GM18870 (cell line): ENCODE measurements at regions not wholly inside any gene's neighbourhood (a gene's known extent, or its start where the extent isn't known, plus 50 kb on each side); places are given as distances from the start of the nearest gene placed in this dataset.

Source experiments
- ATAC-seq: cut with Tn5 transposase; IDR thresholded peaks from one replicate; pipeline ENCODE4 v1.9.1; 2021; ENCODE audit warnings: moderate library complexity; ENCODE audit not compliant: unreplicated experiment

DNA sequence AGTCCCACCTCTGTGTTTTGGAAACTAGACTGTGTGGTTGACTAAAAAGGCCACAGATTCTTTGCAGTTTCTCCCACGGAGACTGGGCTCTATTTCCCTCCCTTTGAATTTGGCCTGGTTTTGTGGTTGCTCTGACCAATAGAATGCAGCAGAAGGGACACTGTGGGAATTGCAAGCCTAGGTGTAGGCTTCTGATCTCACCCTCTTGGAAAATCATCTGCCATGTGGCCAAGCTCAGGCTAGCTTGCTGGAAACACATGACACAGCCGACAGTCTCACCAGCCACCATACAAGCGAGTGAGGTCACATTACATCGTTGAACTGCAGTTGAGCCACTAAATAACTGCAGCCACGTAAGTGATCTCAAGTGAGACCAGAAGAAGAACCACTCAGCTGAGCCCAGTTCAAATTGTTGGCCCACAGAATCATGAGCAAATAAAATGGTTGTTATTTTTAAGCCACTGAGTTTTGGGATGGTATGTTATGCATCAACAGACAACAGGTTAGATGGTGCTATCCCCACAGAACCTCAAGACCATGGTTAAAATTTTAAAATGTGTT lies 319.1 kb upstream of the MEX3C start:
- ATAC-seq, result no peak

DNA sequence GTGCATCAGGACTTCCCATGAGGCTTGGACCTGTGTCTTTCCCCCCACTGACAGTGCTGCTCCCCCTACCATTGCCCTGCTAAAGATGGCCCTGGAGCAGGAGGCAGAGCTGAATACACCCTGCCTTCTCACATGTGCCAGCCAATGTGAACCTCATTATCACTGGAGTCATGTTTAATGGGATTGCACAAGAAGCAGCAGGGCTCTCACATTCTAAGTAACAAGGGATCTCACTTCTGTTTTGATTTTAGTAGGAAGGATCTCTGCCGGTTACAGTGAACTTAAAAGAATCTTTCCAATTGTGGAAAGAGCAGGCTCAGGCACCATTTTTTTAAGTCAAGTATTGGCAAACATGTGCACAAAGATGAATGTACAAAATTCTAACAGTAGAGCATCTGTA lies 322.1 kb upstream of the MEX3C start:
- ATAC-seq, result no peak

GRCh38 chr18:51520676-51521180 lies 323.2 kb upstream of the MEX3C start:
- no peak for ATAC-seq

GRCh38 chr18:51522338-51522737 lies 324.9 kb upstream of the MEX3C start:
- no peak for ATAC-seq

DNA sequence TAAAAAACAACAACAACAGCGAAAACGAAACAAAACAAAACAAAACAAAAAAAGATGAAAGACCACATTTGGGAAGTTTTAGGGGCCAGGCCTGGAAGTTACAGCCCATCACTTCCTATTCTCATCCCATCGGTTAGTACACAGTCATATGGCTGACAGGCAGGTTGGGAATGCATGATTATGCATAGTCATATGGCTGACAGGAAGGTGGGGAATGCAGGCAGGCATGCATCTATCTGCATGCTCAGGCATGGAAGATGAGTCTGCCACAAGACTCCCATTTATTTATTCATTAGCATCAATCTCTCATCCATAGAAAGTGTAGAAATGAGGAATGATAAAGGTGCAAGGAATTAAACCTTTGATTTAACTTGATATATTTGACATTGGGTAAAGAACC lies 325.3 kb upstream of the MEX3C start:
- no peak for ATAC-seq

GRCh38 chr18:51523671-51524070 lies 326.2 kb upstream of the MEX3C start:
- no peak for ATAC-seq

GRCh38 chr18:51525453-51526225 lies 328.2 kb upstream of the MEX3C start:
- ATAC-seq, result no peak

- no peak for ATAC-seq
Measured at GRCh38 chr18:51527826-51528225, 330.3 kb upstream of the MEX3C start.

DNA sequence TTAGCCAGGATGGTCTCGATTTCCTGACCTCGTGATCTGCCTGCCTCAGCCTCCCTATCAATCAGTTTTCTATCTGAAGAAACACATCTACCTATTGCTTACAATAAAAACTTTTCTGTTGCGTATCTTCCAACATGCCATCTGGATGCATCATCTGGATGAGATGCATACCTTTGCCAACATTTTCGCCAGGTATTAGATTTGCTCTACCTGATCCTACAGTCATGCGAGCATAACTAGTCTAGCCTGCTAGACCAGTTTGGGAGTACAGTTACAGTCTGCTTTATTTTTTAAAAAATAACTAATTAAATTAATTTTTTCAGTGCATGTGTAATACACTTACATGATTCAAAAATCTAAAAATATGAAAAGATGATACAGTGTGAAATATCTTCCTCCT lies 334.0 kb upstream of the MEX3C start:
- ATAC-seq, result no peak

DNA sequence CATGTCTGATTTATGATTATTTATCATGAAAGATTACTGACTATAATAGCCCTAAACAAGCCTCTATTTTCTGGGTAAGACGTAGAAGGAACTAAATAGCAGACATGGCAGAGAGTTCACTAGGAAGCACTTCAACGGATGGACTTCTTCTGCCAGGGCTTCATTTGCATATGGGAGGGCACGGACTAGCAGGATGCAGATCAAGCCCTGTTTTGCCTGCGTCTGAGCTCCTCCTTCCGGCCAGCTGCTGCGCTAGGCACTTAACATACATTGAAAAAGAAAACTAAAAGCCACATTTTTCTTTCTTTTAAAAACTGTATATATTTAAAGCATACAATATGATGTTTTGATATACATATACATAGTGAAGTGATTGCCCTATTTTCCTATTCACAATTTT lies 340.0 kb upstream of the MEX3C start:
- peak; percentile 57 for ATAC-seq

- ATAC-seq, result no peak
Measured at GRCh38 chr18:51540562-51540961, 343.1 kb upstream of the MEX3C start.

DNA sequence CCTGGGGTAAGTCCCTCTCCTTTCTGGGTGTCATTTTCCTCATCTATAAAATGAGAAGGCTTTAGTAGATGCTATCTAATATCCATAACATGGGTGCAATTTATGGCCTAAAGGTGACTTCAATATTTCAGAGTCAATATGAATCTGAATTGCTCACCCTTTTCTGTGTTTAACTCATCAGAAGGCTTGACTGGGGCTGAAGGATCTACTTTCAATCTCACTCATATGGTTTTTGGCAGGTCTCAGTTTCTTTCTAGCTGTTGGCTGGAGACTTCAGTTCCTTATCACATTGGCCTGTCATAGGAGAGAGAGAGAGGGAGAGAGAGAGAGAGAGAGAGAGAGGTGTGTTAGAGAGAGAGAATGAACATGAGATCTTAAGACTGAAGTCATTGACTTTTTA lies 343.7 kb upstream of the MEX3C start:
- ATAC-seq, result no peak

DNA sequence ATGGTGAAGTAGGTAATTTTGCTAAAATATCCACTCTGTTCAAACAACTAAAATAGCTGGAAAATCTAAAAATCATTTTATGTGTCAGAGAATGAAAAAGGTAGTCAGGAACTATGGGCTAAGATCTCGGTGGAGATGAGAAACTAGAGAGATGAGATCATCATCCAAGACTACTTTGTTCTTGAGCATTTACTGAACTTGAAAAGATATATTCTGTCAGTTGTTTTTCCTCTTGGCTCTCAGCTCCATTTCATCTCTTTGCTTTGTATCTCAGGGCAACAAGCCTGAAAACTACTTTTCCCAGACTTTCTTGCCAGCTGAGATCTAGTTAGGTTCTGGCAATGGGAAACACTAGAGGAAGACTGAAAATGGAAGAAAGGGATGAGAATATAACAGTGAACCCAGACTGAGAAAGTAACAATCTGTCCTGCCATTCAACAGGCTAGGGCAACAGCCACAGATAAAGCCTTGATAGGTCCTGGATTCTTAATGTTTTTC lies 346.2 kb upstream of the MEX3C start:
- no peak for ATAC-seq

DNA sequence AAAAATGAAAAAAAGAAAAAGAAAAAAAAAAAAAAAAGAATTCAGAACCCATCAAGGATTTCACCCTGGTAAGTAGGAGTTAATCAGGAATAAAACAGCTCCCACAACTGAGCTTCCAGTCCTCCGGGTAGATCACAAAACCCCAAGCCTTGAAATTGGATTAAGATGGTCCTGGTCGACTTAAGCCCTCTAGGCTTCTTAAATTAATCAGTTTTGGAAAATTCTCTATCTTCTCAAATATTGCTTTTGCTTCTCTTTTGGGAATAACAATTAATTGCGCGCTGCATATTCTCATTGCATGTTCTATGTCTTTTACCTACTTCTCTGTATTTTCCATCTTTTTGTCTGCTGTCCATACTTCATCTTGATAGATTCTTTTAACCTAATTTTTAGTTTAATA lies 348.0 kb upstream of the MEX3C start:
- ATAC-seq, result no peak

DNA sequence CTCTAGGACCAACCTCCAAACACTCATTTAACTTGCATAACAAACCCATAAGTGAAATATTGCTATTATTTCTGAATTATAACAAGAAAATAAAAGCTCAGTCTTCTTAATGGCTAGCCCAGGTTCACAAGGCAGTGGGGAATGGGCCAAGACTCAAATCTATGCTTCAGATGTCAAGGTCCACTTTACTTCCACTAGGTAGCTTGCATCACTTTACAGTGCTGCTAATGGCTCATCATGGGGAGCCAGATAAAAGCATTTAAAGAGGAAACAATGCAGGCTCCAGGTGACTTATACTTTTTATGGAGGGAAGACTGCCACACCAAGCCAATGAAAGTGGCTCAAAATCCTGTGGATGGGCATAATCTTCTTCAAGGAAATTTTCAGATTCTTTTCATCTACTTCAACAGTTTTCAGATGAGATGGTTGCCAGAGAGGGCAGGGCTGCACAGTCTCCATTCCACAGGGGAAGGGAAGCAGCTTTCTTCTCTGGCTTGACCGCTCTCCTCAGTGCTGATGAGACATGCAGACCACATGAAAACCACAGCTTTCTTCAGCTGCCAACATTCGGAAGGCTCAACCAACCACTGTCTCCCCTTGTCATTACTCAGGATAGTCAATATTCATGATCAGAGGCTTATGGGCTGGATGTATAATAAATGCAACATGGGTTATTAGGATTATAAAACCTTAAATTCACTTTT lies 361.9 kb upstream of the MEX3C start:
- no peak for ATAC-seq

- no peak for ATAC-seq
Measured at GRCh38 chr18:51559902-51560287, 362.4 kb upstream of the MEX3C start.

GRCh38 chr18:51561821-51562220 lies 364.3 kb upstream of the MEX3C start:
- no peak for ATAC-seq

DNA sequence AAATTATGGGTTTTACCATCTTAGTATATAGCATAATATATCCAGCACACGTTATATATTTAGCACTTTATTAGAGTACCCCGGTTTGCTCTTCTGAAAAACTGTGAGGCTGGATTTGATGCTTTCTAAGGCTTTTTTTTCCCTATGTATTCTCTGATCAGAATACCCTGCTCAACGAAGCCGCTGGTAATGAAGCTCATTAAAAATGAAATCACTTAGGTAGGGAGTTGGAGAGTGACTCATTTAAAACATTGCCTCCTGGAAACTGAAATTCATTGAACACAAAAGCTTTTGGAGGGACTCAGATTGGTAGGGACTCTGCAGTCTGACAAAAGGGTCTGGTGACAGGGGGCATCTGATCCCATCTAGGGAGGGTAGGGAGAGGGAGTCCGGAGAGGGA lies 365.4 kb upstream of the MEX3C start:
- ATAC-seq, result no peak

DNA sequence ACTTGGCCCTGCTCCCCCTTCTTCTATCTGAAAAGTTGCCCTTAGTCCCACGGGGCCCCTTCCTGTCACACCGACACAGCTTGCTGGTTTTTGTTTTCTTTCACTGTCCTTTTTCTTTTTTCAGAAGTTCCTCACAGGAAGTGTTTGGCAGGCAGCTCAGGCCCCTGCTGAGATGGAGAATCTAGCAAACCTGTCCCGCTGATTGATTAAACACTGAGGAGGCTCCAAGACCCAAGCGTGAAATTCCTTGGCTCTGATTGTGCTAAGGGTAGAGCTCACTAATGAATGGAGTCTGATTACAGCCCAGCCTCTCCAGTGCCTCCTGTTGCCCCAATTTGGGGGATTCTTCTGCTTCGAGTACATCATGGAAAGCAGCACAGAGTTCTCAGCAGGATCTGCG lies 365.9 kb upstream of the MEX3C start:
- no peak for ATAC-seq

DNA sequence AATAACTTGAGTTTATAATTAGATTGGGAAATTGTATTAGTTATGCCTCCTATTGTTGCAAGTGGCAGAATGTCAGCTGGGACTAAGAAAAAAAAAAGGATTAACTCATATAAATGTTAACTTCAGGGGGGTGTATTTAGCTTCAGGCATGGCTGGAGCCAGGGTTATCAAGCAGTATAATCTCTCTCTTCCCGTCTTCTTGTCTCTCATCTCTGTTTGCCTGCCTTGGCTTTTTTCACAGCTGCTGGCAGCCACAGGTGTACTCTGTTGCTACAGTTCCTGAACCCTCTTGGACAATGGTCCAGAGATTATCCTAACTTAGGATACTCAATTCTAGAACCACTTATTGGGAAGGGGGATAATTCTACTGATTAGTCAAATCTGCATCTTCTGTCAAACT lies 370.7 kb upstream of the MEX3C start:
- ATAC-seq, result no peak

- ATAC-seq, result no peak
Measured at GRCh38 chr18:51569153-51569552, 371.7 kb upstream of the MEX3C start.

DNA sequence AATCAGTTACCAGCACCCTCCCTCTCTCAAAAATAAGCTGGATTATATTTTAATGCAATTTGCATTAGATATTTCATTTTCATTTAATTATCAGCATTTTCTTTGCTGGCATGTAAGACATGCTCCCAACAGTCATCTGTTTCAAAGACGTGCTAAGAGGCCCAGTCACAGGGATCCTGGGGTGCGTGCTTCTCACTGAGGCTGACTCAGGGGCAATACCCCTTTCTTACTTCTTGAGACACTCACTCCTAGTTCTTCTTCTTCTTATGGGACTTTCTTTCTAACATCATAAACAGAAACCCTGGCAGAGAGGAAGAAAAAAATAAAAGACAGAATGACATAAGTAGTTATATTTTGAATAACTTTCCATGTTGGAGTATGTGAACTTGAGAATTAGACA lies 372.1 kb upstream of the MEX3C start:
- ATAC-seq, result no peak
